Panc1 (cell line): ENCODE measurements at regions not wholly inside any gene's neighbourhood (a gene's known extent, or its start where the extent isn't known, plus 50 kb on each side); places are given as distances from the start of the nearest gene placed in this dataset.

Experiments
- CTCF ChIP-seq: fragments of 450-650 bp; IDR thresholded peaks from 2 replicates; pipeline ENCODE4 v1.5.1; 2017; ENCODE audit warnings: mild to moderate bottlenecking
- POLR2AphosphoS5 ChIP-seq: IDR thresholded peaks from 2 replicates; pipeline ENCODE4 v1.6.1; 2012; ENCODE audit warnings: mild to moderate bottlenecking, low read depth, low read length, moderate library complexity
- REST ChIP-seq, 2 experiments: IDR thresholded peaks; 2 replicates each; pipeline ENCODE4 v1.6.1; 2011 to 2012; ENCODE audit warnings: low read depth in 2 of 2, control low read depth in 1 of 2, low read length in 1 of 2, mild to moderate bottlenecking in 1 of 2, moderate library complexity in 1 of 2; ENCODE audit not compliant: insufficient read depth in 1 of 2
- SIN3A ChIP-seq: IDR thresholded peaks from 2 replicates; pipeline ENCODE4 v1.6.1; 2012; ENCODE audit warnings: low read depth, mild to moderate bottlenecking, low read length, moderate library complexity, borderline replicate concordance; ENCODE audit not compliant: insufficient read depth

- TF ChIP-seq SIN3A (no peak), CTCF (no peak), REST (IDR thresholded peaks at IDR 0.05; ENCODE audit: insufficient read depth in 1 of 2, low read depth in 2 of 2, low read length in 1 of 2) (no peak), POLR2AphosphoS5 (no peak)
Measured at GRCh38 chr4:138789796-138790195, 225.8 kb upstream of the NOCT start.
